ENCODE measurements at regions not wholly inside any gene's neighbourhood (a gene's known extent, or its start where the extent isn't known, plus 50 kb on each side); places are given as distances from the start of the nearest gene placed in this dataset.
A peak's percentile ranks its signal among the peaks of the same experiment; 100 is the strongest.

DNA sequence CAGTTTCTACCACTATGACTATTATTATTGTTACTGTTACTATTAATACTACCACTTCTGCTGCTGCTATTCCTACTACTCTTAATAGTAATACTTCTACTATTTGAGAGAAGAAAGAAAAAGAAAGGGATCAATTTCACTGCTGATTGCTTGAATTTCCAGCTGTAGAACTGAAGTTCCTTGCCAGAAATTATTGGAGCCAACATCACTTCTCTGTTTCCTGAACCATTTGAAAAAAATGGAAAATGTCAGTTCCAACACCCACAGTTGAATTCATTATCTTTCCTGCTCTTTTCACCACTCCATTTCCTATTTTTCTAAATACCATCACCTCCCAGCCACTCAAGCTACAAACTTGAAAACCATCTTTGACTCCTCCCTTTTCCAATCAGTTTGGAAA, 54.1 kb upstream of the PIK3C2G start:
- no peak for FAIRE-seq

DNA sequence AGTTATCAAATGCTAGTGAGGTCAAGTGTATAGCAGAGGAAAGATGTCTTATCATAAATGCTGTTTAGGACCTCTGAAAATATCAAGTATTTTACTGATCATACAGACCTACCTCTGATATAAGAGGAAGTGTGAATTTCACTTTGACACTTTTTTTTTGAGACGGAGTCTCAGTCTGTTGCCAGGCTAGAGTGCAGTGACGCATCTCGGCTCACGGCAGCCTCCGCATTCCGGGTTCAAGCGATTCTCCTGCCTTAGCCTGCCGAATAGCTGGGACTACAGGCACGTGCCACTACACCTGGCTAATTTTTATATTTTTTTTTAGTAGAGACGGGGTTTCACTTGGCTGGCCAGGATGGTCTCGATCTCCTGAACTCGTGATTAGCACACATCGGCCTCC, 55.1 kb upstream of the PIK3C2G start:
- no peak for FAIRE-seq

DNA sequence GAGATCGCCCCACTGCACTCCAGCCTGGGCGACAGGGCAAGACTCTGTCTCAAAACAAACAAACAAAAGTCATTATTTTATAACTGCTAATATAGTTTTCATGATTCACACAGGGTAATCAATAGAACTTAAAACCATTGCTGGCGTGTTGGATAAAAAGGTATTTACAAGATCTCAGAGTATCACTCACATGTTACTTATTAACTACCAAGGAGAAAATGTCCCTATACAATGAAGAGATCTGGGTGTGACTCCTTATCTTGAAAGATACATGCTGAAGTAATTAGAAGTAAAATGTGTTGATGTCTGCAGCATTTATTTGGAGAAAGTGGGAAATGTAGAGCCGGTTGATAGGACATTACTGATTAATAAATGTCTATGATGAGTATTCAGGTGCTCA, 57.3 kb upstream of the PIK3C2G start:
- FAIRE-seq, result no peak

GRCh38 chr12:18192119-18192518, 69.2 kb upstream of the PIK3C2G start:
- no peak for FAIRE-seq

DNA sequence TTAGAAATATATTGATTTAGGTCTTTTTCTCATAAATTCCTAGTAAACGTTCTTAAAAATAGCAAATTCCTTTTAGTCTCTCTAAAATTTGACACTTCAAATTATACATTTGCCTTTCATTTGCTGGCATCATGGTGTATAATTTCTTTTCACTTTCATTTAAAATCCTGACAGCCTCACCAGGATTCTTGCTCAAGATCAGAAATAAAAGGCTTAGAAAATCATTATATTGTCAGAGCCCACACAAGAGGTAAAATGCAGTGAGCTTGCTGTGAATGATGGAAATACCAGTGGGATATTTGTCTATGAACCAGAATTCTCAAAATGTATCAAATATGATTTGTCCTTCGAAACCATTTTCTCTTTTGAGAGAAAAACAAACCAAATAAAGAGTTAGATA, 78.2 kb upstream of the PIK3C2G start:
- no peak for FAIRE-seq

- FAIRE-seq, result no peak
Measured at GRCh38 chr12:18171571-18171970, 81.6 kb upstream of the RERGL start.

DNA sequence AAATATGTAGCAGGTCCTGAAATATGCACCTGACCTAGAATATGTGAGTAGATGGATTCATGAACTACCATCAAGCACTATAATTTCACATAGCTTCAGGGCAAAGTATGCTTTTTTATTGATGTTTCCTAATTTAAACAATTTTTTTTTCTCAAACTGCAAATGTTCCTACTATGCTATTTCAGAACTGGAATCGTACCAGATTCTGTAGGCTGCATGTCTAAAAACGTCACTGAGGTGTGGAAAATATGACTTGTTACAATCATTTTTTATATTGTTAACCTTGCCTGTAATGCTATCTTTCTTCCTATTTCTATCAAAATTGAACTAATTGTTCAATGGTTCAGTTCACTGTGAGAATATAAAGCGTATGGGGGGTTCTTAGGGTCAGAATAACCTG, 78.0 kb upstream of the RERGL start:
- no peak for FAIRE-seq

GRCh38 chr12:18165889-18166288, 75.9 kb upstream of the RERGL start:
- no peak for FAIRE-seq

DNA sequence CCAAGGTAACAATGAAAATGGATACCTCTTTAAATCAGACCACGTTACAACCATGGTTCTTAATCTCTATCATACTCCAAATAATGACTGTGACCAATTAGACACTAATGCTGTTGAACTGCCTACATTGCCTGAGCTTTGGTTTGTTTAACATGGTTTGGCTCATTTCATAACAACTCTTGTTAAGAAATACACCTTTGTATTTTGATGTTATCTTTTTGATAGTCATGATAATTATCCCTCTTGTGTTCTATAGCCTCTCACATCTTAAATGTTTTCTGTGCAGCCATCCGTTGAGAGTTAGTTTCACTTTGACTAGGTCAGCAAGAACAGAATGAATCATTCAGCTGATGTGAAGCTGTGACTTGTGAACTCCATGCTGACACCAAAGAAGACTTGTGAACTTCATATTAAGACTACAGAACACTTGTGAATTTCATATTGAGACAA, 75.5 kb upstream of the RERGL start:
- FAIRE-seq, result no peak

GRCh38 chr12:18160901-18161300, 70.9 kb upstream of the RERGL start:
- no peak for FAIRE-seq

- no peak for FAIRE-seq
Measured at GRCh38 chr12:18158774-18159557, 69.0 kb upstream of the RERGL start.

- FAIRE-seq, result no peak
Measured at GRCh38 chr12:18153826-18154225, 63.8 kb upstream of the RERGL start.

GRCh38 chr12:18151036-18151435, 61.0 kb upstream of the RERGL start:
- FAIRE-seq, result no peak

DNA sequence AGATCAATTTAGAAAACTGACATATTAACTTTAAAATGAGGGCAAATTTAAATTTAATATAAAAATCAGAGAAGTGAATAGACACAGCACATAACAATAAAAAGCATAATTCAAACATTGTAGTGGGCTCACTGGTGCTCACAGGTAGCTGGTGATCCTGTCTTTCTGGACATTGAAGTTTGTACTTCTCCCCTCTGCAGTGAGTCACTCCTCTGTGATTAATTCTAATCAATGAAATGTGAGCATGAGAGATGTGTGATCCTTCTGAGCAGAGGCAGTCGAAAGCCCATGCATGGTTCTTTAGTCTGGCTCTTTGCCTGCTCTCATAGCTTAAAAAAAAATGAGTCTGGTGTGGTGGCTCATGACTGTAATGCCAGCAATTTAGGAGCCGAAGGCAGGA, 59.0 kb upstream of the RERGL start:
- FAIRE-seq, result no peak

- FAIRE-seq, result no peak
Measured at GRCh38 chr12:18146363-18146762, 56.4 kb upstream of the RERGL start.

GRCh38 chr12:18145924-18146323, 55.9 kb upstream of the RERGL start:
- no peak for FAIRE-seq

DNA sequence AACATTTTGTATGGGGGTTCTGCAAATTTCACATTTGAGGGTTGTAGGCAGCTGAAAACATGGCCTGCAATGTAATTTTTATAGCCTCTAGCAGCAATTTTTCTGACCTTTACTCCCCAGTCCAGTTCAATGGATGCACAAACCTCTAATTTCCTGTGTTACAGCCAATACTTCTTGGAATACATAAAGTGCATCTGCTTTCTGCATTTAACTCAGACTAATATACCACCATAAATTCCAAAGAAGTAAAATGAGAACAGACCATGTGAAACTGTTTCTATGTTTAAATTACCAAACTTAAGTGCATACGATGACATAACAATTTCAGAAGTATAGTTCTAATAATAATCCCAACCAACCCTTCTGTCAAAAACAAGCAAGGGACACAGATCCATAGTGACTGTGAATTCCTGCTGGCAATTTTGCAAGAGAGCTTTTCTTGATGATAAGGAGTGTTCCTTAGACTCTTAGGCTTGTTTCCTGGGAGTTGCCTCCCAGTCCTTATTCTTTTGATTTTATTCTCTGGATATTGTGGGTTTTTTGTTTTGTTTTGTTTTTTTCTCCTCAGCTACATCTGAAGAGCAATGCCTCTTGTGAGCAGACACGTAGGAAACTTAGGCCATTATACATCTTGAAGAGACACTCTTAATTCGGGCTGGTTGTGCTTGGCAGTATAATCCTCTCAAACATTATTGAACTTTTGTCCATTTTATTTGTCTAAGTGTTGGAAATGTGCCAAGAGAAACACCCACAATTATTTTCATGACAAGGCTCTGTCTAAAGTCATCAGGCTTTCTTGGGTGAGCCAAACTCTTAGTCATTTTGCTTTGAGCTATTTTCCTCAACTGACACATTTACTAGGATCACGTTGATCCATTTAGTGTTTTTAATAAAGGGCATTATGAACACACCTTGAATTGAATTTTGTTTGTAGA, 51.3 kb upstream of the RERGL start:
- FAIRE-seq, result no peak

DNA sequence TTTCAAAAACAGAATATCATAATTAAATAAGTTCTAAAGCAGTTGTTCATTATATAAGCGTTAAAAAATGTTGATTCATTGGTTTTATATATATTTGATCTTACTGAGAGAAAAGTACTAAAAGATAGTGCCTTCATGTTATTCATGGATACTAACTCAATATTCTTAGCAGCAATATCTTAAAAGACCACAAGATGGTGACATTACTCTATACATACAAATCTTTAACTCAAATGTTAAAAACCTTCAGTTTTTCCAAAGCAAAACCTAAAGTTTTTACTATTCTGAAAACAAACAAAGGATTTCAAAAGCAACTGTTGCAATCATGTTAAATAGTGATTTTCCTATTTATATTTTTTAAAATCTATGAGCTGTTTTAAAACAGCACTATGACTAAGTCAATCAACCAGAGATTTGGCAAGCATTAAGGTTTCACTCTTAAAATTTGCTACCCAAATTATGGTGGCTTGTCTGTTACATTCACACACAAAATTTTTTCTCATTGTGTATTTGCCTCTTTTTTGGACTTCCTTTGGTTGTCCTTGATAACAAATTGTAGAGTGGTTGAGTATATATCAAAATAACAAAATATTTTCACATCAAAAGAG, 50.1 kb upstream of the RERGL start:
- FAIRE-seq, result peak; percentile 90
